Panc1 (cell line): ENCODE measurements at regions not wholly inside any gene's neighbourhood (a gene's known extent, or its start where the extent isn't known, plus 50 kb on each side); places are given as distances from the start of the nearest gene placed in this dataset.
"Not testable (repeated sequence)": the region's sequence is repeated elsewhere in the genome, so short reads cannot be mapped to it uniquely, and the experiment has no call there.

Experiments
- ATAC-seq: fragments of 200-7000 bp; cut with Tn5 transposase; 2 replicates; pipeline ENCODE4 v1.9.1; 2020; ENCODE audit warnings: mild to moderate bottlenecking, moderate library complexity
- BruUV-seq: library from RNA; stranded (reverse); fragments of 400-500 nt; replicated peaks from 2 replicates; lab custom pipeline; 2021; lab: Mats Ljungman, UMichigan
- CTCF ChIA-PET: fragments of 300-600 bp; sonication (Branson Sonifier 250); formaldehyde crosslinking; loops from one replicate; lab custom pipeline; 2022; ENCODE audit warnings: antibody characterized with exemption; lab: Charles Lee
- POLR2A ChIA-PET: fragments of 300-600 bp; sonication (Branson Sonifier 250); formaldehyde crosslinking; loops from one replicate; lab custom pipeline; 2022; ENCODE audit warnings: antibody characterized with exemption; lab: Charles Lee
- DNase-seq: peaks from one replicate; pipeline ENCODE4 v3.0.0-alpha.2; 2010; ENCODE audit warnings: low read depth, low spot score
- H3K27ac ChIP-seq: 2 replicates; pipeline ENCODE4 v1.5.1; 2011; ENCODE audit warnings: mild to moderate bottlenecking, low read length, inconsistent platforms
- H3K27me3 ChIP-seq: fragments of 200-500 bp; sonication (Bioruptor generic); 2 replicates; pipeline ENCODE4 v1.6.0; 2014; ENCODE audit warnings: low read length, inconsistent platforms; ENCODE audit not compliant: control insufficient read depth, insufficient read depth
- H3K36me3 ChIP-seq: fragments of 200-500 bp; sonication (Bioruptor generic); 2 replicates; pipeline ENCODE4 v1.5.1; 2014; ENCODE audit warnings: inconsistent platforms, mild to moderate bottlenecking, low read length, moderate library complexity; ENCODE audit not compliant: control insufficient read depth, insufficient read depth
- H3K4me1 ChIP-seq: 2 replicates; pipeline ENCODE4 v1.5.1; 2011; ENCODE audit warnings: inconsistent platforms, mild to moderate bottlenecking, low read length, moderate library complexity; ENCODE audit not compliant: control insufficient read depth, insufficient read depth
- H3K4me3 ChIP-seq, 2 experiments: 2 replicates each; pipeline ENCODE4 v1.5.1; 2011 to 2012; ENCODE audit warnings: low read depth in 2 of 2, low read length in 2 of 2, mild to moderate bottlenecking in 2 of 2, inconsistent platforms in 1 of 2, moderate library complexity in 1 of 2
- H3K9me3 ChIP-seq: fragments of 200-500 bp; sonication (Bioruptor generic); 2 replicates; pipeline ENCODE4 v1.5.1; 2014; ENCODE audit warnings: low read depth, mild to moderate bottlenecking, inconsistent platforms, low read length, moderate library complexity; ENCODE audit not compliant: control insufficient read depth, insufficient read depth
- CTCF ChIP-seq: fragments of 450-650 bp; IDR thresholded peaks from 2 replicates; pipeline ENCODE4 v1.5.1; 2017; ENCODE audit warnings: mild to moderate bottlenecking
- POLR2AphosphoS5 ChIP-seq: IDR thresholded peaks from 2 replicates; pipeline ENCODE4 v1.6.1; 2012; ENCODE audit warnings: mild to moderate bottlenecking, low read depth, low read length, moderate library complexity
- REST ChIP-seq, 2 experiments: IDR thresholded peaks; 2 replicates each; pipeline ENCODE4 v1.6.1; 2011 to 2012; ENCODE audit warnings: low read depth in 2 of 2, control low read depth in 1 of 2, low read length in 1 of 2, mild to moderate bottlenecking in 1 of 2, moderate library complexity in 1 of 2; ENCODE audit not compliant: insufficient read depth in 1 of 2
- SIN3A ChIP-seq: IDR thresholded peaks from 2 replicates; pipeline ENCODE4 v1.6.1; 2012; ENCODE audit warnings: low read depth, mild to moderate bottlenecking, low read length, moderate library complexity, borderline replicate concordance; ENCODE audit not compliant: insufficient read depth
- TCF7L2 ChIP-seq: IDR thresholded peaks from 2 replicates; pipeline ENCODE4 v1.6.1; 2011; ENCODE audit warnings: mild to moderate bottlenecking, low read depth, low read length, inconsistent platforms
- in situ Hi-C: cut with HindIII; loops from 2 replicates; pipeline ENCODE4 v1.10.0; 2016; ENCODE audit warnings: low sequenced_read_pairs, low pct_unique_long_range_greater_than_20kb
- intact Hi-C: fragments of 100-400 bp; cut with micrococcal nuclease; formaldehyde crosslinking; loops from one replicate; pipeline ENCODE4 v1.10.0; 2022; ENCODE audit not compliant: unreplicated experiment

- POLR2A ChIA-PET = no interaction called here
- H3K4me1 ChIP-seq = no peaks in the 10 kb centered on the region
- in situ Hi-C loops = no loop called here
Observed at GRCh38 chr2:109722026-109722425, 72.1 kb upstream of the RGPD5 start.

GRCh38 chr2:109722640-109723039 lies 71.5 kb upstream of the RGPD5 start:
- DNase-seq, H3K27me3 ChIP-seq, H3K36me3 ChIP-seq, H3K4me3 ChIP-seq, intact Hi-C loops, H3K9me3 ChIP-seq, H3K4me1 ChIP-seq, POLR2A ChIA-PET, BruUV-seq, CTCF ChIA-PET, H3K27ac ChIP-seq, ATAC-seq, in situ Hi-C loops: not testable (repeated sequence)

More at GRCh38 chr2:109722026-109722425, 72.1 kb upstream of the RGPD5 start:
- Histone ChIP-seq H3K9me3 (no peaks in the 10 kb centered on the region), H3K27ac (no peak overlapping the region), H3K4me3 (no peak overlapping the region), H3K27me3 (no peaks in the 10 kb centered on the region), H3K36me3 (no peaks in the 10 kb centered on the region)
- DNase-seq (no peak), ATAC-seq (no peak)
- no TSS peak for BruUV-seq
- no peak for TF ChIP-seq TCF7L2
- intact Hi-C loops = no loop called here
- CTCF ChIA-PET = no interaction called here

- H3K27me3 ChIP-seq, DNase-seq, H3K9me3 ChIP-seq, intact Hi-C loops, H3K27ac ChIP-seq, ATAC-seq, BruUV-seq, in situ Hi-C loops, H3K4me1 ChIP-seq, H3K36me3 ChIP-seq, CTCF ChIA-PET, POLR2A ChIA-PET, H3K4me3 ChIP-seq: not testable (repeated sequence)
Observed at GRCh38 chr2:109723153-109723552, 71.0 kb upstream of the RGPD5 start.

GRCh38 chr2:109724533-109725460 lies 69.3 kb upstream of the RGPD5 start:
- H3K36me3 ChIP-seq = no peaks in the 10 kb centered on the region
- H3K4me3 ChIP-seq = no peak overlapping the region
- BruUV-seq = no TSS peak
- no peaks in the 10 kb centered on the region for H3K9me3 ChIP-seq
- in situ Hi-C loops (no loop called here), intact Hi-C loops (no loop called here)
- H3K4me1 ChIP-seq = no peaks in the 10 kb centered on the region
- no peak for DNase-seq
- no peaks in the 10 kb centered on the region for H3K27me3 ChIP-seq
- H3K27ac ChIP-seq = no peak overlapping the region
- ATAC-seq = no peak
- CTCF ChIA-PET = no interaction called here
- POLR2A ChIA-PET = no interaction called here
- TF ChIP-seq TCF7L2 (no peak), SIN3A (no peak), POLR2AphosphoS5 (no peak), CTCF (no peak), REST (IDR thresholded peaks at IDR 0.05; ENCODE audit: insufficient read depth in 1 of 2, low read depth in 2 of 2, low read length in 1 of 2) (no peak)
